Right lobe of liver (tissue), 4 donors: ENCODE measurements at regions not wholly inside any gene's neighbourhood (a gene's known extent, or its start where the extent isn't known, plus 50 kb on each side); places are given as distances from the start of the nearest gene placed in this dataset.

Experiments
- CTCF ChIP-seq, 4 donors: fragments of 200-600 bp in 3 of 4; fragments of 450-650 bp in 1 of 4; IDR thresholded peaks; one replicate each; pipeline versions ENCODE4 v1.5.1 to v1.8.0; 2016 to 2022; ENCODE audit warnings: antibody characterized with exemption in 4 of 4, mild to moderate bottlenecking in 2 of 4
- POLR2A ChIP-seq: fragments of 450-650 bp; IDR thresholded peaks from one replicate; pipeline ENCODE4 v1.6.1; 2017; ENCODE audit warnings: antibody characterized with exemption, mild to moderate bottlenecking
- donor health status: DM: no; HTN: no; CAD: no.
- donor health status: DM: no; HTN: no; CAD: no.
- donor health status: DM: no; HTN: yes; CAD: no.

GRCh38 chr21:15367061-15367626 is 302.3 kb upstream of the NRIP1 start:
- TF ChIP-seq POLR2A: no peak
- TF ChIP-seq CTCF (IDR thresholded peaks at IDR 0.05): no peak
